Upper lobe of left lung (tissue), 6 donors: ENCODE measurements at regions not wholly inside any gene's neighbourhood (a gene's known extent, or its start where the extent isn't known, plus 50 kb on each side); places are given as distances from the start of the nearest gene placed in this dataset.

ENCODE experiments used
- ATAC-seq, 2 donors: fragments of 200-7000 bp; cut with Tn5 transposase; one replicate each; pipeline ENCODE4 v1.9.1; 2022; ENCODE audit warnings: mild to moderate bottlenecking in 2 of 2, moderate library complexity in 2 of 2; ENCODE audit not compliant: low FRiP score in 2 of 2
- DNase-seq, 2 donors: peaks; one replicate each; pipeline ENCODE4 v3.0.0-alpha.2; 2019 to 2020
- H3K27ac ChIP-seq, 4 donors: fragments of 200-600 bp; sonication (generic); one replicate each; pipeline ENCODE4 v1.5.1; 2016 to 2019
- H3K27me3 ChIP-seq, 4 donors: fragments of 200-600 bp; sonication (generic); one replicate each; pipeline ENCODE4 v1.5.1; 2017 to 2019
- H3K36me3 ChIP-seq, 4 donors: fragments of 200-600 bp; sonication (generic); one replicate each; pipeline ENCODE4 v1.5.1; 2016 to 2019
- H3K4me1 ChIP-seq, 4 donors: fragments of 200-600 bp; sonication (generic); one replicate each; pipeline ENCODE4 v1.5.1; 2018 to 2019
- H3K4me3 ChIP-seq, 4 donors: fragments of 200-600 bp; sonication (generic); one replicate each; pipeline ENCODE4 v1.5.1; 2017 to 2019; ENCODE audit warnings: mild to moderate bottlenecking in 2 of 4, moderate library complexity in 1 of 4
- H3K9me3 ChIP-seq, 4 donors: fragments of 200-600 bp; sonication (generic); one replicate each; pipeline ENCODE4 v1.5.1; 2018 to 2019
- EP300 ChIP-seq, 4 donors: sonication (generic); formaldehyde crosslinking; IDR thresholded peaks; one replicate each; pipeline ENCODE4 v1.5.1; 2017; ENCODE audit warnings: antibody characterized with exemption in 4 of 4, control low read depth in 2 of 4
- POLR2A ChIP-seq, 4 donors: fragments of 450-650 bp; IDR thresholded peaks; one replicate each; pipeline ENCODE4 v1.5.1; 2016 to 2017; ENCODE audit warnings: antibody characterized with exemption in 4 of 4, mild to moderate bottlenecking in 2 of 4
- POLR2AphosphoS5 ChIP-seq, 2 donors: sonication (generic); formaldehyde crosslinking; IDR thresholded peaks; one replicate each; pipeline ENCODE4 v1.5.1; 2017; ENCODE audit warnings: antibody characterized with exemption in 2 of 2
- WGBS, 2 donors: methylation state at CpG; one replicate each; pipeline ENCODE4 v1.1.5; 2017 to 2018; 5-methylcytosine and 5-hydroxymethylcytosine counted together
- TF ChIP-seq, protein P1 (sequence below), 6 experiments: fragments of 450-650 bp in 4 of 6; fragments of 200-600 bp in 2 of 6; sonication (generic) in 2 of 6; IDR thresholded peaks; one replicate each; pipeline ENCODE4 v1.5.1; 2016 to 2019; ENCODE audit warnings: antibody characterized with exemption in 6 of 6
- donor health status: DM: no; HTN: no; CAD: no; lungs with moderate emphysema.
- donor health status: DM: no; HTN: yes; CAD: no; lungs with severe emphysema.

DNA sequence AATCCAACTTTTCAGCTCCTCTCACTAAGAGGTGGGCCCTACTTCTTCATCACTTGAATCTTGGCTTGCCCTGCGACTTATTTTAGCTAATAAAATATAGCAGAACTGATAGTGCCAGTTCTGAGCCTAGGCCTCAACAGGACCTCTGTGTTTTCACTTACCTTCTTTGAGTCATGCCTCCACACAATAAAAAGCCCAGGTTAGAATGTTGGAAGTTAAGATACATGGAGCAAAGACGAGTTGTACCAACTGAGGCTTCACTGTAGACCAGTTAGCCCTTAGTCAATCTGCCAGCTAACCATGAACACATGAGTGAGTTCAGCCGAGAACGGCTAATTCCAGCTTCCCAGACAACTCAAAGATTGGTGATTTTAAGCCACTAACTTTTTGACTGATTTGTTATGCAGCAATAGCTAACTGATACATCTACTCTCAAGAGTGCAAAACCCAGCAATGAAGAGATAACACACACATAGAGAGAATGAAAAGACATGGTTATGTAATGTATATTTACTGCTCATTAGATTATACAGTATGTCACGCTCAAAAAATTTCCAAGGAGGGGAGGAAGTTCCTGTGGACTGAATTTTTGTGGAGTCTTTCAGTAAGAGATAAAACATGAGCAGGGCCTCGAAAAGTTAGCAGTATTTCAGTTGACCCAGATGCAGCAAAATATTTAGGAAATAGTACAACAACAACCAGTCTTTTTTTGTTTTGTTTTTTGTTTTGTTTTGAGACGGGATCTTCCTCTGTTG, 181.1 kb downstream of the MYCN start:
- no peak for DNase-seq
- H3K9me3 ChIP-seq, result no peaks in the 10 kb centered on the region
- TF ChIP-seq POLR2A (IDR thresholded peaks at IDR 0.05) (no peak), EP300 (IDR thresholded peaks at IDR 0.05) (no peak), POLR2AphosphoS5 (IDR thresholded peaks at IDR 0.05) (no peak)
- TF ChIP-seq, protein P1, sequence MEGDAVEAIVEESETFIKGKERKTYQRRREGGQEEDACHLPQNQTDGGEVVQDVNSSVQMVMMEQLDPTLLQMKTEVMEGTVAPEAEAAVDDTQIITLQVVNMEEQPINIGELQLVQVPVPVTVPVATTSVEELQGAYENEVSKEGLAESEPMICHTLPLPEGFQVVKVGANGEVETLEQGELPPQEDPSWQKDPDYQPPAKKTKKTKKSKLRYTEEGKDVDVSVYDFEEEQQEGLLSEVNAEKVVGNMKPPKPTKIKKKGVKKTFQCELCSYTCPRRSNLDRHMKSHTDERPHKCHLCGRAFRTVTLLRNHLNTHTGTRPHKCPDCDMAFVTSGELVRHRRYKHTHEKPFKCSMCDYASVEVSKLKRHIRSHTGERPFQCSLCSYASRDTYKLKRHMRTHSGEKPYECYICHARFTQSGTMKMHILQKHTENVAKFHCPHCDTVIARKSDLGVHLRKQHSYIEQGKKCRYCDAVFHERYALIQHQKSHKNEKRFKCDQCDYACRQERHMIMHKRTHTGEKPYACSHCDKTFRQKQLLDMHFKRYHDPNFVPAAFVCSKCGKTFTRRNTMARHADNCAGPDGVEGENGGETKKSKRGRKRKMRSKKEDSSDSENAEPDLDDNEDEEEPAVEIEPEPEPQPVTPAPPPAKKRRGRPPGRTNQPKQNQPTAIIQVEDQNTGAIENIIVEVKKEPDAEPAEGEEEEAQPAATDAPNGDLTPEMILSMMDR (IDR thresholded peaks at IDR 0.05), result no peak
- no peak overlapping the region for H3K4me3 ChIP-seq
- H3K36me3 ChIP-seq, result no peaks in the 10 kb centered on the region
- H3K27me3 ChIP-seq, result no peaks in the 10 kb centered on the region
- no peak for ATAC-seq
- no peak overlapping the region for H3K27ac ChIP-seq
- 86 to 94% methylated on average over 7 of the region's 7 CpGs for WGBS, 2 donors
- H3K4me1 ChIP-seq, result no peaks in the 10 kb centered on the region

DNA sequence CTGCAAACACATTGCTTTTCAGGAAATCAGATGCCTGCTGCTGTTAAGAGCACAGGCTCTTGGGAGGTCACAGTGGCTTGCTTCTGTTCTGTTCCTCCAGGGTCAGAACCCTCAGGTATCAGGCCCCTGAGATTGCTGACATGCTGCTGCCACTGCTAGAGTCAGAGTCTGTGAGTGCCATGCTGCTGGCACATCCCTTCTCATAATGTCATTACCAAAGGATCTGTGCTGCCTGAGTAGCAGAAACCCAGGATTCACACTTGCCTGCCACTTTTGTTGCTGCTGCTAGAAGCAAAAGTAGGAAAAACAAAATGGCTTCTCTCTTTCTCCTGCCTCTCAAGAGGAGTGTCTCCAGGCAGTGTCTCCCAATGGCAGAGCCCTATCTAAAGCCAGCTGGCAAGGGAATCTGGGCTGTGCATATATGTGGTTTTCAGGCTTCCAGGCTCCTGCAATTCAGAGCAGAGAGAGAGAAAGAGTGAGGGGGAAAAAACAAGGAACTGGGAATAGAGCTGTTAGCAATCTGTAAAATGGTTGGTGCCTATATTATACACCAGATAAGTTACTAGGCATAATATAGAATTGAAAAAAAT, 180.3 kb downstream of the MYCN start:
- Histone ChIP-seq H3K9me3 (no peaks in the 10 kb centered on the region), H3K4me3 (no peak overlapping the region), H3K27me3 (no peaks in the 10 kb centered on the region), H3K36me3 (no peaks in the 10 kb centered on the region), H3K4me1 (no peaks in the 10 kb centered on the region), H3K27ac (no peak overlapping the region)
- ATAC-seq (no peak), DNase-seq (no peak)
- TF ChIP-seq POLR2AphosphoS5 (IDR thresholded peaks at IDR 0.05) (no peak), EP300 (IDR thresholded peaks at IDR 0.05) (no peak), POLR2A (IDR thresholded peaks at IDR 0.05) (no peak)
- TF ChIP-seq, protein P1 (IDR thresholded peaks at IDR 0.05), result no peak

DNA sequence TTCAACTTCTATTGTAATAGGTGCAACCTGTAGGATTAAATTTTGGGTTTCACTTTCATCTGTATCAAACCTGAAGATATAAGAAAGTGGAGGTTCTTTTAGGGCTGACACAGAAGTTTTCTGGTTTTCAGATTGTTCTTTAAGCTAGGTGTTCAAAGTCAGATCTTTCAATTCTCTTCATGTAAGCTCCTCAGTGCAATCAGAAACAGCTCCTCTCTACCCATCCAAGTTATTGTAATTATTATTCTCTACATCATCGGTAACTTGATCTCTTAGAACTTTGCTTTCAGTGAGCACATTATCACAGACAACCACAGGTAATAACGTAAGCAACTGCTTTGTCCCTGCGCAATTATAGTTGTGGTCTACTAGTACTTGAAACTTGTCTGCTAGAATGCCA, 179.4 kb downstream of the MYCN start:
- WGBS, 2 donors, result 87 to 92% methylated on average over 3 of the region's 3 CpGs
- Histone ChIP-seq H3K9me3 (no peaks in the 10 kb centered on the region), H3K36me3 (no peaks in the 10 kb centered on the region), H3K27me3 (no peaks in the 10 kb centered on the region), H3K27ac (no peak overlapping the region), H3K4me3 (no peak overlapping the region), H3K4me1 (no peaks in the 10 kb centered on the region)
- no peak for DNase-seq
- TF ChIP-seq EP300 (IDR thresholded peaks at IDR 0.05) (no peak), POLR2A (IDR thresholded peaks at IDR 0.05) (no peak), POLR2AphosphoS5 (IDR thresholded peaks at IDR 0.05) (no peak)
- TF ChIP-seq, protein P1 (IDR thresholded peaks at IDR 0.05), result no peak
- no peak for ATAC-seq

DNA sequence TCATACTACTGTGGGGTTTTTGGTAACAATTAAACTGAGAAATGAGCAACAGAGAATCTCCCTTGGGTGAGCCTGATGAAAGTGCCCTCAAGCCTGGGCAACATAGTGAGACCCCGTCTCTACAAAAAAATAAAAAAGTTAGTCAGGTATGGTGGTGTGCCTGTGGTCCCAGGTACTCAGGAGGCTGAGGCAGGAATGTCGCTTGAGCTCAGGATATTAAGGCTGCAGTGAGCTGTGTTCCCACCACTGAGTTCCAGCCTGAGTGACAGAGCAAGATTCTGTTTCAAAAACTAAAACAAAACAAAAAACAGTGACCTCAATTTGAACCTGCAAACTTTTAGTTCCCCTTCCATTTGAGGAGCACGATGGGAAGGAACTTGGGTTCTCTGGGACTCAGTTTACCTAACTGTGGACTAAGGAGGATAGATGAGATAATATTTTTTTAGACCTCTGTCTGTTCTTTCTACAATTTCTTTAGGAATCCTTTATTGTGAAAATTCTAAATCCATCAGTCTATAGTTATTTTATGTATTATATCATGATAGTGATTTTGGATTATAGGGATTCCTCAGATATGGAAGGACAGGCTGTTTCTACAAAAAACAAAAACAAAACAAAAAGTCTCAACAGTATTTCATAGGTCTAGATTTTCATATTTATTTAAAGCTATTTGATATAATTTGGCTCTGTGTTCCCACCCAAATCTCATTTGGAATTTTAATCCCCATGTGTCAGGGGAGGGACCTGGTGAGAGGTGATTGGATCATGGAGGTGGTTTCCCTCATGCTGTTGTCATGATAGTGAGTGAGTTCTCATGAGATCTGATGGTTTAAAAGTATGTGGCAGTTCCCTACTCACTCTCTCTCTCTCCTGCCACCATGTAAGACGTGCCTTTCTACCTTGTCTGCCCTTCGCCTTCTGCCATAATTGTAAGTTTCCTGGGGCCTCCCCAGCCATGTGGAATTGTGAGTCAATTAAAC, 178.6 kb downstream of the MYCN start:
- Histone ChIP-seq H3K4me1 (no peaks in the 10 kb centered on the region), H3K4me3 (no peak overlapping the region), H3K9me3 (no peaks in the 10 kb centered on the region), H3K36me3 (no peaks in the 10 kb centered on the region), H3K27ac (no peak overlapping the region), H3K27me3 (no peaks in the 10 kb centered on the region)
- WGBS, 2 donors, result 86 to 87% methylated on average over 5 of the region's 5 CpGs
- no peak for DNase-seq
- TF ChIP-seq POLR2AphosphoS5 (IDR thresholded peaks at IDR 0.05) (no peak), EP300 (IDR thresholded peaks at IDR 0.05) (no peak)
- TF ChIP-seq, protein P1 (IDR thresholded peaks at IDR 0.05), result no peak
- no peak for ATAC-seq
